HEK293 (cell line): ENCODE measurements at regions not wholly inside any gene's neighbourhood (a gene's known extent, or its start where the extent isn't known, plus 50 kb on each side); places are given as distances from the start of the nearest gene placed in this dataset.

Source experiments
- CTCF ChIA-PET: fragments of 350-600 bp; formaldehyde crosslinking; extraction: SDS; loops from one replicate; lab custom pipeline; 2021; ENCODE audit warnings: antibody characterized with exemption; lab: Yijun Ruan, JAX
- POLR2A ChIA-PET: fragments of 300-600 bp; formaldehyde crosslinking; extraction: SDS; loops from one replicate; lab custom pipeline; 2020; ENCODE audit warnings: antibody characterized with exemption, inconsistent platforms; lab: Yijun Ruan, JAX
- H3K27ac ChIP-seq: fragments of 200-500 bp; sonication (Bioruptor generic); 2 replicates; pipeline ENCODE4 v1.5.1; 2014; ENCODE audit warnings: low read depth, low read length, control low read depth, inconsistent platforms; ENCODE audit errors: extremely low read depth
- H3K36me3 ChIP-seq, 2 experiments: fragments of 200-500 bp in 1 of 2; sonication (Bioruptor generic) in 1 of 2; 1 replicate in 1 of 2; 2 replicates in 1 of 2; pipeline ENCODE4 v1.5.1; 2014 to 2017; ENCODE audit warnings: inconsistent platforms in 2 of 2, low read length in 2 of 2; ENCODE audit not compliant: control insufficient read depth in 2 of 2, insufficient read depth in 1 of 2
- H3K4me1 ChIP-seq: fragments of 200-500 bp; sonication (Bioruptor generic); 2 replicates; pipeline ENCODE4 v1.5.1; 2014; ENCODE audit warnings: mild to moderate bottlenecking, low read length, inconsistent platforms; ENCODE audit not compliant: control insufficient read depth, insufficient read depth
- H3K4me3 ChIP-seq: 2 replicates; pipeline ENCODE4 v1.5.1; 2011; ENCODE audit warnings: low read depth, mild to moderate bottlenecking, control low read depth, low read length, moderate library complexity
- H3K9me3 ChIP-seq: fragments of 200-500 bp; sonication (Bioruptor generic); 2 replicates; pipeline ENCODE4 v1.5.1; 2014; ENCODE audit warnings: low read depth, low read length, inconsistent platforms; ENCODE audit not compliant: control insufficient read depth, insufficient read depth
- GLI4 ChIP-seq: fragments of 450-650 bp; formaldehyde crosslinking; IDR thresholded peaks from 2 replicates; pipeline ENCODE4 v1.5.1; 2016; ENCODE audit warnings: missing biosample characterization, missing genetic modification characterization
- ZFP41 ChIP-seq: fragments of 450-650 bp; formaldehyde crosslinking; IDR thresholded peaks from 2 replicates; pipeline ENCODE4 v1.5.1; 2016; ENCODE audit warnings: missing biosample characterization, missing genetic modification characterization, borderline replicate concordance
- ZNF138 ChIP-seq: fragments of 450-650 bp; formaldehyde crosslinking; IDR thresholded peaks from 2 replicates; pipeline ENCODE4 v1.5.1; 2016; ENCODE audit warnings: missing biosample characterization, missing genetic modification characterization, borderline replicate concordance
- ZNF221 ChIP-seq: fragments of 450-650 bp; formaldehyde crosslinking; IDR thresholded peaks from 2 replicates; pipeline ENCODE4 v1.5.1; 2017; ENCODE audit warnings: missing biosample characterization, missing genetic modification characterization, borderline replicate concordance
- ZNF518A ChIP-seq: fragments of 450-650 bp; formaldehyde crosslinking; conservative IDR thresholded peaks from 2 replicates; pipeline ENCODE4 v1.5.1; 2016; ENCODE audit warnings: low read depth, missing biosample characterization, missing genetic modification characterization
- ZNF560 ChIP-seq: fragments of 450-650 bp; formaldehyde crosslinking; IDR thresholded peaks from 2 replicates; pipeline ENCODE4 v1.5.1; 2017; ENCODE audit warnings: missing biosample characterization, missing genetic modification characterization, borderline replicate concordance
- ZNF692 ChIP-seq: fragments of 450-650 bp; formaldehyde crosslinking; IDR thresholded peaks from 2 replicates; pipeline ENCODE4 v1.5.1; 2016; ENCODE audit warnings: missing biosample characterization, missing genetic modification characterization
- ZNF792 ChIP-seq: fragments of 450-650 bp; formaldehyde crosslinking; IDR thresholded peaks from 2 replicates; pipeline ENCODE4 v1.5.1; 2016; ENCODE audit warnings: missing biosample characterization, missing genetic modification characterization
- TF ChIP-seq, protein P1 (sequence below): fragments of 450-650 bp; formaldehyde crosslinking; IDR thresholded peaks from 2 replicates; pipeline ENCODE4 v1.5.1; 2016; ENCODE audit warnings: missing biosample characterization, missing genetic modification characterization, low read depth
- TF ChIP-seq, protein P2 (sequence below): fragments of 450-650 bp; formaldehyde crosslinking; IDR thresholded peaks from 2 replicates; pipeline ENCODE4 v1.5.1; 2016; ENCODE audit warnings: missing biosample characterization, missing genetic modification characterization

GRCh38 chr5:92380069-92380770, 997.1 kb upstream of the ARRDC3 start:
- POLR2A ChIA-PET: no interaction called here

More at GRCh38 chr5:92380069-92380770, 997.1 kb upstream of the ARRDC3 start:
- no peaks in the 10 kb centered on the region for H3K36me3 ChIP-seq
- TF ChIP-seq ZNF792 (tag by site-specific recombination) (no peak), ZFP41 (tag by site-specific recombination) (no peak), ZNF221 (tag by site-specific recombination) (no peak), ZNF518A (tag by site-specific recombination) (no peak), ZNF138 (tag by site-specific recombination) (no peak), ZNF560 (tag by site-specific recombination) (no peak), GLI4 (tag by site-specific recombination) (no peak), ZNF692 (no peak)
- TF ChIP-seq, protein P1, sequence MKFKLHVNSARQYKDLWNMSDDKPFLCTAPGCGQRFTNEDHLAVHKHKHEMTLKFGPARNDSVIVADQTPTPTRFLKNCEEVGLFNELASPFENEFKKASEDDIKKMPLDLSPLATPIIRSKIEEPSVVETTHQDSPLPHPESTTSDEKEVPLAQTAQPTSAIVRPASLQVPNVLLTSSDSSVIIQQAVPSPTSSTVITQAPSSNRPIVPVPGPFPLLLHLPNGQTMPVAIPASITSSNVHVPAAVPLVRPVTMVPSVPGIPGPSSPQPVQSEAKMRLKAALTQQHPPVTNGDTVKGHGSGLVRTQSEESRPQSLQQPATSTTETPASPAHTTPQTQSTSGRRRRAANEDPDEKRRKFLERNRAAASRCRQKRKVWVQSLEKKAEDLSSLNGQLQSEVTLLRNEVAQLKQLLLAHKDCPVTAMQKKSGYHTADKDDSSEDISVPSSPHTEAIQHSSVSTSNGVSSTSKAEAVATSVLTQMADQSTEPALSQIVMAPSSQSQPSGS (tag by site-specific recombination): no peak
- TF ChIP-seq, protein P2, sequence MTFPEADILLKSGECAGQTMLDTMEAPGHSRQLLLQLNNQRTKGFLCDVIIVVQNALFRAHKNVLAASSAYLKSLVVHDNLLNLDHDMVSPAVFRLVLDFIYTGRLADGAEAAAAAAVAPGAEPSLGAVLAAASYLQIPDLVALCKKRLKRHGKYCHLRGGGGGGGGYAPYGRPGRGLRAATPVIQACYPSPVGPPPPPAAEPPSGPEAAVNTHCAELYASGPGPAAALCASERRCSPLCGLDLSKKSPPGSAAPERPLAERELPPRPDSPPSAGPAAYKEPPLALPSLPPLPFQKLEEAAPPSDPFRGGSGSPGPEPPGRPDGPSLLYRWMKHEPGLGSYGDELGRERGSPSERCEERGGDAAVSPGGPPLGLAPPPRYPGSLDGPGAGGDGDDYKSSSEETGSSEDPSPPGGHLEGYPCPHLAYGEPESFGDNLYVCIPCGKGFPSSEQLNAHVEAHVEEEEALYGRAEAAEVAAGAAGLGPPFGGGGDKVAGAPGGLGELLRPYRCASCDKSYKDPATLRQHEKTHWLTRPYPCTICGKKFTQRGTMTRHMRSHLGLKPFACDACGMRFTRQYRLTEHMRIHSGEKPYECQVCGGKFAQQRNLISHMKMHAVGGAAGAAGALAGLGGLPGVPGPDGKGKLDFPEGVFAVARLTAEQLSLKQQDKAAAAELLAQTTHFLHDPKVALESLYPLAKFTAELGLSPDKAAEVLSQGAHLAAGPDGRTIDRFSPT (tag by site-specific recombination): no peak
- H3K27ac ChIP-seq: no peak overlapping the region
- no peak overlapping the region for H3K4me3 ChIP-seq
- H3K9me3 ChIP-seq: no peaks in the 10 kb centered on the region
- no peaks in the 10 kb centered on the region for H3K4me1 ChIP-seq
- CTCF ChIA-PET: no interaction called here
